ENCODE measurements at regions not wholly inside any gene's neighbourhood (a gene's known extent, or its start where the extent isn't known, plus 50 kb on each side); places are given as distances from the start of the nearest gene placed in this dataset.

GRCh38 chr20:23212464-23212995, 126.4 kb upstream of the CD93 start:
- TF ChIP-seq CTCF (conservative IDR thresholded peaks at IDR 0.05) (no peak), ZFX (IDR thresholded peaks at IDR 0.05) (no peak)
